HL-60 (cell line): ENCODE measurements at regions not wholly inside any gene's neighbourhood (a gene's known extent, or its start where the extent isn't known, plus 50 kb on each side); places are given as distances from the start of the nearest gene placed in this dataset.

Experiments used
- GABPA ChIP-seq: IDR thresholded peaks from 2 replicates; pipeline ENCODE4 v1.6.1; 2012; ENCODE audit warnings: low read depth
- POLR2AphosphoS5 ChIP-seq: IDR thresholded peaks from 2 replicates; pipeline ENCODE4 v1.6.1; 2012; ENCODE audit warnings: low read depth
- TF ChIP-seq, protein P1 (sequence below): IDR thresholded peaks from one replicate; pipeline ENCODE4 v1.5.1; 2011; ENCODE audit warnings: low read length, control low read depth, inconsistent platforms; ENCODE audit not compliant: insufficient read depth
- TF ChIP-seq, protein P2 (sequence below): IDR thresholded peaks from 2 replicates; pipeline ENCODE4 v1.6.1; 2012; ENCODE audit warnings: low read depth; ENCODE audit not compliant: insufficient replicate concordance

DNA sequence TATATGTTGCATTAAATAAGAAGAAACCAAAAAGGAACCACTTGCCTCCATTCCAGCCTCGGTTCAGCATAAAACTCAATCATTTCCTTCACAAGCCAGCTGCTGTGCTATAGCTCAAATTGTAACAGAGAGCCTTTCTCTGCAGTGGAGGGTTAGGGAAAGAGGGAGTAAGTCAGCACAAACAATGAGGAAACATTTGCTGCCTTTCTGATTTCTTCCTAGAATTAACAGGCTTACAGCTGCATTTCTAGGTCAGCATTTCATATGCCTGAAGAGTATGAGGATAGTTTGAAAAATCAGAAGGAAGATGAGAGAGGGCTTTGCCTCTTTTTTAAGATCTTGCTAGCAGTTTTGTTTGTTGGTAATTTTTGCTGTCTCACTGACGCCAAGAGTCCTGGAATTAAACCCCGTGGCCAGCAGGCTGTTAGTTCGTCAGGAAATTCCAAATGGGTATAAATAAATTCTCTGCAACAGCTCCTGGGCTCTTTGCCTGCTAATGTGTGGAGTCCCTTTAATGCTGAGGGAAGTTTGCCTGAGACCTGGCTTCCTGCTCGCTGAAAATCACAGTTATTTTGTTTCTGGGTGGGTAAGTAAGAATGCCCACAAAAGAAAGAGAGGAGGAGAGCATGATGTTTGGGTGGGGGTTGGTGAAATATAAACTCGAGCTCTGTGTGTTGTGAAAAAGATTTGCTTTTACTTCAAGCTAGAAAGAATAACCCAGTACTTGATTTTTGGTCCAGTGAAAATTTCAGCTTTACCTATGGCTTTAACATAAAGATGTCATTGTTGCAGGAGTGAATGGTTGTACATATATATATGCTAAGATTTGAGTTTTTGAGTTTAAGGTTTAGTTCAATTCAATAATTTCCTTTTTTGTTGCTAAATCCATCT lies 148.1 kb upstream of the DMRT1 start:
- TF ChIP-seq POLR2AphosphoS5 (no peak), GABPA (no peak)
- TF ChIP-seq, protein P1, sequence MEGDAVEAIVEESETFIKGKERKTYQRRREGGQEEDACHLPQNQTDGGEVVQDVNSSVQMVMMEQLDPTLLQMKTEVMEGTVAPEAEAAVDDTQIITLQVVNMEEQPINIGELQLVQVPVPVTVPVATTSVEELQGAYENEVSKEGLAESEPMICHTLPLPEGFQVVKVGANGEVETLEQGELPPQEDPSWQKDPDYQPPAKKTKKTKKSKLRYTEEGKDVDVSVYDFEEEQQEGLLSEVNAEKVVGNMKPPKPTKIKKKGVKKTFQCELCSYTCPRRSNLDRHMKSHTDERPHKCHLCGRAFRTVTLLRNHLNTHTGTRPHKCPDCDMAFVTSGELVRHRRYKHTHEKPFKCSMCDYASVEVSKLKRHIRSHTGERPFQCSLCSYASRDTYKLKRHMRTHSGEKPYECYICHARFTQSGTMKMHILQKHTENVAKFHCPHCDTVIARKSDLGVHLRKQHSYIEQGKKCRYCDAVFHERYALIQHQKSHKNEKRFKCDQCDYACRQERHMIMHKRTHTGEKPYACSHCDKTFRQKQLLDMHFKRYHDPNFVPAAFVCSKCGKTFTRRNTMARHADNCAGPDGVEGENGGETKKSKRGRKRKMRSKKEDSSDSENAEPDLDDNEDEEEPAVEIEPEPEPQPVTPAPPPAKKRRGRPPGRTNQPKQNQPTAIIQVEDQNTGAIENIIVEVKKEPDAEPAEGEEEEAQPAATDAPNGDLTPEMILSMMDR = no peak
- TF ChIP-seq, protein P2, sequence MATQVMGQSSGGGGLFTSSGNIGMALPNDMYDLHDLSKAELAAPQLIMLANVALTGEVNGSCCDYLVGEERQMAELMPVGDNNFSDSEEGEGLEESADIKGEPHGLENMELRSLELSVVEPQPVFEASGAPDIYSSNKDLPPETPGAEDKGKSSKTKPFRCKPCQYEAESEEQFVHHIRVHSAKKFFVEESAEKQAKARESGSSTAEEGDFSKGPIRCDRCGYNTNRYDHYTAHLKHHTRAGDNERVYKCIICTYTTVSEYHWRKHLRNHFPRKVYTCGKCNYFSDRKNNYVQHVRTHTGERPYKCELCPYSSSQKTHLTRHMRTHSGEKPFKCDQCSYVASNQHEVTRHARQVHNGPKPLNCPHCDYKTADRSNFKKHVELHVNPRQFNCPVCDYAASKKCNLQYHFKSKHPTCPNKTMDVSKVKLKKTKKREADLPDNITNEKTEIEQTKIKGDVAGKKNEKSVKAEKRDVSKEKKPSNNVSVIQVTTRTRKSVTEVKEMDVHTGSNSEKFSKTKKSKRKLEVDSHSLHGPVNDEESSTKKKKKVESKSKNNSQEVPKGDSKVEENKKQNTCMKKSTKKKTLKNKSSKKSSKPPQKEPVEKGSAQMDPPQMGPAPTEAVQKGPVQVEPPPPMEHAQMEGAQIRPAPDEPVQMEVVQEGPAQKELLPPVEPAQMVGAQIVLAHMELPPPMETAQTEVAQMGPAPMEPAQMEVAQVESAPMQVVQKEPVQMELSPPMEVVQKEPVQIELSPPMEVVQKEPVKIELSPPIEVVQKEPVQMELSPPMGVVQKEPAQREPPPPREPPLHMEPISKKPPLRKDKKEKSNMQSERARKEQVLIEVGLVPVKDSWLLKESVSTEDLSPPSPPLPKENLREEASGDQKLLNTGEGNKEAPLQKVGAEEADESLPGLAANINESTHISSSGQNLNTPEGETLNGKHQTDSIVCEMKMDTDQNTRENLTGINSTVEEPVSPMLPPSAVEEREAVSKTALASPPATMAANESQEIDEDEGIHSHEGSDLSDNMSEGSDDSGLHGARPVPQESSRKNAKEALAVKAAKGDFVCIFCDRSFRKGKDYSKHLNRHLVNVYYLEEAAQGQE = no peak
